ENCODE measurements at regions not wholly inside any gene's neighbourhood (a gene's known extent, or its start where the extent isn't known, plus 50 kb on each side); places are given as distances from the start of the nearest gene placed in this dataset.

DNA sequence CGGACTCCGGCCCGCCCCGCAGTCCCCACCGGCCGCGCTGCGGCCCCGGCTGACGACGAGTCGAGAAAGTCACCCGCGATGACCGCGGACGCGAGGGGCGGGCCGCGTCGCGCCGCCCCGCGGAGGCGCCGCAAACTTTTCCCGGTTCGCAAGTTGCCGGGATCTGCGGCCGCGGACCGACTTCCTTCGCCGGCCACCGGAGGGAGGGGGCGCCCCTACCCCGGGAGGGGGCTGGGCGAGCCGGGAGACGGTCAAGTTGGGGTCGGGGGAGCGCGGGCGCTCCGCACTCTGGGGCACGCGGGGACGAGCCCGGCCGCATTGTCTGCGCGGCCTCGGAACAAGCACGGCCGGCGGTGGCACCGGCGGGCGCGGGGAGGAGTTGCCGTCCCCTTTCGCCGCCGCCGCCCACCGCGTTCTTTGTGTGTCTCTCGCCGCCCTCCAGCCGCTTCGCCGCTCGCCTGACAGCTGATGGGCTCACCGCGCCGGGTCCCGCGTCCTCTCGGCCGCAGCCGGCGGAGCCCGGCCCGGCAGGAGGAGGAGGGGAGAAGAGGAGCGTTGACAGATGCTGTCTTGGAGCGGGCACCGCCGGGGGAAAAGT, 131.6 kb downstream of the OGFRL1 start:
- TF ChIP-seq TCF4 (CRISPR knock-in tag; IDR thresholded peaks at IDR 0.05; ENCODE audit: borderline replicate concordance) (no peak), ZFP3 (CRISPR knock-in tag; IDR thresholded peaks at IDR 0.05) (no peak), ZC3H10 (CRISPR knock-in tag; IDR thresholded peaks at IDR 0.05) (no peak), ISL1 (CRISPR knock-in tag; IDR thresholded peaks at IDR 0.05) (no peak), ESRRG (CRISPR knock-in tag; IDR thresholded peaks at IDR 0.05) (no peak), BACH2 (CRISPR knock-in tag; IDR thresholded peaks at IDR 0.05; ENCODE audit: borderline replicate concordance) (no peak), GLIS3 (CRISPR knock-in tag; IDR thresholded peaks at IDR 0.05) (no peak), ZNF8 (CRISPR knock-in tag; IDR thresholded peaks at IDR 0.05) (no peak), SNAI2 (CRISPR knock-in tag; IDR thresholded peaks at IDR 0.05) (no peak), PPARA (CRISPR knock-in tag; IDR thresholded peaks at IDR 0.05; ENCODE audit: borderline replicate concordance) (no peak), ZNF70 (CRISPR knock-in tag; IDR thresholded peaks at IDR 0.05) (no peak), TOX (CRISPR knock-in tag; IDR thresholded peaks at IDR 0.05; ENCODE audit: borderline replicate concordance) (no peak), ZFP30 (CRISPR knock-in tag; IDR thresholded peaks at IDR 0.05) (no peak)
- TF ChIP-seq, protein P1, sequence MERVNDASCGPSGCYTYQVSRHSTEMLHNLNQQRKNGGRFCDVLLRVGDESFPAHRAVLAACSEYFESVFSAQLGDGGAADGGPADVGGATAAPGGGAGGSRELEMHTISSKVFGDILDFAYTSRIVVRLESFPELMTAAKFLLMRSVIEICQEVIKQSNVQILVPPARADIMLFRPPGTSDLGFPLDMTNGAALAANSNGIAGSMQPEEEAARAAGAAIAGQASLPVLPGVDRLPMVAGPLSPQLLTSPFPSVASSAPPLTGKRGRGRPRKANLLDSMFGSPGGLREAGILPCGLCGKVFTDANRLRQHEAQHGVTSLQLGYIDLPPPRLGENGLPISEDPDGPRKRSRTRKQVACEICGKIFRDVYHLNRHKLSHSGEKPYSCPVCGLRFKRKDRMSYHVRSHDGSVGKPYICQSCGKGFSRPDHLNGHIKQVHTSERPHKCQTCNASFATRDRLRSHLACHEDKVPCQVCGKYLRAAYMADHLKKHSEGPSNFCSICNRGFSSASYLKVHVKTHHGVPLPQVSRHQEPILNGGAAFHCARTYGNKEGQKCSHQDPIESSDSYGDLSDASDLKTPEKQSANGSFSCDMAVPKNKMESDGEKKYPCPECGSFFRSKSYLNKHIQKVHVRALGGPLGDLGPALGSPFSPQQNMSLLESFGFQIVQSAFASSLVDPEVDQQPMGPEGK (CRISPR knock-in tag; IDR thresholded peaks at IDR 0.05; ENCODE audit: borderline replicate concordance), result no peak
- TF ChIP-seq, protein P2, sequence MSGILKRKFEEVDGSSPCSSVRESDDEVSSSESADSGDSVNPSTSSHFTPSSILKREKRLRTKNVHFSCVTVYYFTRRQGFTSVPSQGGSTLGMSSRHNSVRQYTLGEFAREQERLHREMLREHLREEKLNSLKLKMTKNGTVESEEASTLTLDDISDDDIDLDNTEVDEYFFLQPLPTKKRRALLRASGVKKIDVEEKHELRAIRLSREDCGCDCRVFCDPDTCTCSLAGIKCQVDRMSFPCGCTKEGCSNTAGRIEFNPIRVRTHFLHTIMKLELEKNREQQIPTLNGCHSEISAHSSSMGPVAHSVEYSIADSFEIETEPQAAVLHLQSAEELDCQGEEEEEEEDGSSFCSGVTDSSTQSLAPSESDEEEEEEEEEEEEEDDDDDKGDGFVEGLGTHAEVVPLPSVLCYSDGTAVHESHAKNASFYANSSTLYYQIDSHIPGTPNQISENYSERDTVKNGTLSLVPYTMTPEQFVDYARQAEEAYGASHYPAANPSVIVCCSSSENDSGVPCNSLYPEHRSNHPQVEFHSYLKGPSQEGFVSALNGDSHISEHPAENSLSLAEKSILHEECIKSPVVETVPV (CRISPR knock-in tag; IDR thresholded peaks at IDR 0.05), result no peak
- TF ChIP-seq, protein P3, sequence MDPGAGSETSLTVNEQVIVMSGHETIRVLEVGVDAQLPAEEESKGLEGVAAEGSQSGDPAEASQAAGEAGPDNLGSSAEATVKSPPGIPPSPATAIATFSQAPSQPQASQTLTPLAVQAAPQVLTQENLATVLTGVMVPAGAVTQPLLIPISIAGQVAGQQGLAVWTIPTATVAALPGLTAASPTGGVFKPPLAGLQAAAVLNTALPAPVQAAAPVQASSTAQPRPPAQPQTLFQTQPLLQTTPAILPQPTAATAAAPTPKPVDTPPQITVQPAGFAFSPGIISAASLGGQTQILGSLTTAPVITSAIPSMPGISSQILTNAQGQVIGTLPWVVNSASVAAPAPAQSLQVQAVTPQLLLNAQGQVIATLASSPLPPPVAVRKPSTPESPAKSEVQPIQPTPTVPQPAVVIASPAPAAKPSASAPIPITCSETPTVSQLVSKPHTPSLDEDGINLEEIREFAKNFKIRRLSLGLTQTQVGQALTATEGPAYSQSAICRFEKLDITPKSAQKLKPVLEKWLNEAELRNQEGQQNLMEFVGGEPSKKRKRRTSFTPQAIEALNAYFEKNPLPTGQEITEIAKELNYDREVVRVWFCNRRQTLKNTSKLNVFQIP (CRISPR knock-in tag; IDR thresholded peaks at IDR 0.05; ENCODE audit: borderline replicate concordance, low read depth), result no peak
- TF ChIP-seq, protein P4, sequence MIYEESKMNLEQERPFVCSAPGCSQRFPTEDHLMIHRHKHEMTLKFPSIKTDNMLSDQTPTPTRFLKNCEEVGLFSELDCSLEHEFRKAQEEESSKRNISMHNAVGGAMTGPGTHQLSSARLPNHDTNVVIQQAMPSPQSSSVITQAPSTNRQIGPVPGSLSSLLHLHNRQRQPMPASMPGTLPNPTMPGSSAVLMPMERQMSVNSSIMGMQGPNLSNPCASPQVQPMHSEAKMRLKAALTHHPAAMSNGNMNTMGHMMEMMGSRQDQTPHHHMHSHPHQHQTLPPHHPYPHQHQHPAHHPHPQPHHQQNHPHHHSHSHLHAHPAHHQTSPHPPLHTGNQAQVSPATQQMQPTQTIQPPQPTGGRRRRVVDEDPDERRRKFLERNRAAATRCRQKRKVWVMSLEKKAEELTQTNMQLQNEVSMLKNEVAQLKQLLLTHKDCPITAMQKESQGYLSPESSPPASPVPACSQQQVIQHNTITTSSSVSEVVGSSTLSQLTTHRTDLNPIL (CRISPR knock-in tag; IDR thresholded peaks at IDR 0.05; ENCODE audit: low read depth), result no peak
- TF ChIP-seq, protein P5, sequence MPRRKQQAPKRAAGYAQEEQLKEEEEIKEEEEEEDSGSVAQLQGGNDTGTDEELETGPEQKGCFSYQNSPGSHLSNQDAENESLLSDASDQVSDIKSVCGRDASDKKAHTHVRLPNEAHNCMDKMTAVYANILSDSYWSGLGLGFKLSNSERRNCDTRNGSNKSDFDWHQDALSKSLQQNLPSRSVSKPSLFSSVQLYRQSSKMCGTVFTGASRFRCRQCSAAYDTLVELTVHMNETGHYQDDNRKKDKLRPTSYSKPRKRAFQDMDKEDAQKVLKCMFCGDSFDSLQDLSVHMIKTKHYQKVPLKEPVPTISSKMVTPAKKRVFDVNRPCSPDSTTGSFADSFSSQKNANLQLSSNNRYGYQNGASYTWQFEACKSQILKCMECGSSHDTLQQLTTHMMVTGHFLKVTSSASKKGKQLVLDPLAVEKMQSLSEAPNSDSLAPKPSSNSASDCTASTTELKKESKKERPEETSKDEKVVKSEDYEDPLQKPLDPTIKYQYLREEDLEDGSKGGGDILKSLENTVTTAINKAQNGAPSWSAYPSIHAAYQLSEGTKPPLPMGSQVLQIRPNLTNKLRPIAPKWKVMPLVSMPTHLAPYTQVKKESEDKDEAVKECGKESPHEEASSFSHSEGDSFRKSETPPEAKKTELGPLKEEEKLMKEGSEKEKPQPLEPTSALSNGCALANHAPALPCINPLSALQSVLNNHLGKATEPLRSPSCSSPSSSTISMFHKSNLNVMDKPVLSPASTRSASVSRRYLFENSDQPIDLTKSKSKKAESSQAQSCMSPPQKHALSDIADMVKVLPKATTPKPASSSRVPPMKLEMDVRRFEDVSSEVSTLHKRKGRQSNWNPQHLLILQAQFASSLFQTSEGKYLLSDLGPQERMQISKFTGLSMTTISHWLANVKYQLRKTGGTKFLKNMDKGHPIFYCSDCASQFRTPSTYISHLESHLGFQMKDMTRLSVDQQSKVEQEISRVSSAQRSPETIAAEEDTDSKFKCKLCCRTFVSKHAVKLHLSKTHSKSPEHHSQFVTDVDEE (CRISPR knock-in tag; IDR thresholded peaks at IDR 0.05), result no peak; the same call in 1 of the 2 replicates
- peak; percentile 76 for ATAC-seq

DNA sequence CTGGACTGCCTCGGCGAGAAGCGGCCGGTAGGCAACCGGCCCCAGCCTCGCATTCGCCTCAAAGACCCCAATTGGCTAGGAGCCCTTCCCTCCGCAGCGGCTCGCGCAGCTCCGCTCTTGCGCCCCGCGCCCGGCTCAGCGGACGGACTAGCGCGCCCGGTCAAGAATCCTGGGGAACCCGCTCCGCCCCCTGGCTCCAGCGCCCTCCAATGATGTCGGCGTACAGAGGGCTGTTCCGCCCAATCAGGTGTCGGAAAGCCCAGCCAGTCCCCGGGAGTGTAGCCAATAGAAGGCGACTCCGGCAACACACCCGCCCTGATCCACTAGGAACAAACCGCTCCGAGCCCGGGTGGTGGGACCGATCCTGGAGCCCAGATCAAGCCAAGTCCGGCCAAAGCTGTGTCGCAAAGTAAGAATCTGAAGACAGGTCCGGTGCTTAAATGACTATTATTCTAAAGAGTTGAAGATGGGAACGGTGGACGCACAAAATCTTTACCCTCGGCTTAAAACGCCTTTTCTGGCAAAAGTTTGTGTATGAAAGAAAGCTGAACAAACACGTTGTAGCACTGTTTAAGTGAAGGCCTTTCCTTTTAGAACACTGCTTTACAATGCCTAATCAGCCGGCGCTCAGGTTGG, 132.2 kb downstream of the OGFRL1 start:
- ATAC-seq, result peak; percentile 99
- TF ChIP-seq GLIS3 (CRISPR knock-in tag; IDR thresholded peaks at IDR 0.05), result no peak
- no peak for TF ChIP-seq RARB (CRISPR knock-in tag; IDR thresholded peaks at IDR 0.05)
- TF ChIP-seq ARNTL (CRISPR knock-in tag; IDR thresholded peaks at IDR 0.05; ENCODE audit: borderline replicate concordance, low read depth), result no peak

DNA sequence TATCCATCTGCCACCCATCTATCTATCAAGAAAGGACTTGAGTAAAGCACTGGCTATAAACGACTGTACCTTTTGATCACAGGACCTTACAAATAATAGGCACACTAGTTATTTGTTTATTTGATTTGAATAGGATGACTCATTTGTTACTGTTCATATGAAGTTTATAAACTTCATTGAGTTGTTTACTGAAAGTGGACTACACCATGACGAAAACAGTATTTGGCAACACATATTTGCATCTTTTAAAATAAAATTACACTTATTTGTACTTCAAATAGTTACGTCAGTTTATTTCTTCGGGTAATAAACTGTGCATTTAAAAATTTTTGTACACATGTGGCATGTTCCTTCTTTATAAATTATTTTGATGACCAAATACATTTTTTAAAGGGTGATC, 133.0 kb downstream of the OGFRL1 start:
- no peak for ATAC-seq
- no peak for TF ChIP-seq BACH2 (CRISPR knock-in tag; IDR thresholded peaks at IDR 0.05; ENCODE audit: borderline replicate concordance)
- no peak for TF ChIP-seq PPARA (CRISPR knock-in tag; IDR thresholded peaks at IDR 0.05; ENCODE audit: borderline replicate concordance)
- TF ChIP-seq TOX (CRISPR knock-in tag; IDR thresholded peaks at IDR 0.05; ENCODE audit: borderline replicate concordance), result no peak
- TF ChIP-seq ZC3H10 (CRISPR knock-in tag; IDR thresholded peaks at IDR 0.05), result no peak
- no peak for TF ChIP-seq ARNTL (CRISPR knock-in tag; IDR thresholded peaks at IDR 0.05; ENCODE audit: borderline replicate concordance, low read depth)
- no peak for TF ChIP-seq ESRRG (CRISPR knock-in tag; IDR thresholded peaks at IDR 0.05)
- TF ChIP-seq ZNF8 (CRISPR knock-in tag; IDR thresholded peaks at IDR 0.05), result no peak
- TF ChIP-seq, protein P5 (CRISPR knock-in tag; IDR thresholded peaks at IDR 0.05), result no peak
- TF ChIP-seq CSDC2 (CRISPR knock-in tag; IDR thresholded peaks at IDR 0.05), result no peak
- no peak for TF ChIP-seq ZNF70 (CRISPR knock-in tag; IDR thresholded peaks at IDR 0.05)
- TF ChIP-seq ZFP3 (CRISPR knock-in tag; IDR thresholded peaks at IDR 0.05), result no peak
- no peak for TF ChIP-seq OSR1 (CRISPR knock-in tag; IDR thresholded peaks at IDR 0.05)
- TF ChIP-seq, protein P1 (CRISPR knock-in tag; IDR thresholded peaks at IDR 0.05; ENCODE audit: borderline replicate concordance), result no peak
- no peak for TF ChIP-seq SNAI2 (CRISPR knock-in tag; IDR thresholded peaks at IDR 0.05)

All from SK-N-SH treated with all-trans-retinoic acid at 6 μM for 48 hours (cell line).